Skeletal muscle cell (primary cell): ENCODE measurements at regions not wholly inside any gene's neighbourhood (a gene's known extent, or its start where the extent isn't known, plus 50 kb on each side); places are given as distances from the start of the nearest gene placed in this dataset.
"Not testable (repeated sequence)": the region's sequence is repeated elsewhere in the genome, so short reads cannot be mapped to it uniquely, and the experiment has no call there.

Source experiments
- DNase-seq: peaks from one replicate; pipeline ENCODE4 v3.0.0-alpha.2; 2010; ENCODE audit warnings: low read depth
- H3K4me3 ChIP-seq: 2 replicates; pipeline ENCODE4 v1.5.1; 2011; ENCODE audit warnings: low read depth, mild to moderate bottlenecking, control low read depth, low read length, moderate library complexity

DNA sequence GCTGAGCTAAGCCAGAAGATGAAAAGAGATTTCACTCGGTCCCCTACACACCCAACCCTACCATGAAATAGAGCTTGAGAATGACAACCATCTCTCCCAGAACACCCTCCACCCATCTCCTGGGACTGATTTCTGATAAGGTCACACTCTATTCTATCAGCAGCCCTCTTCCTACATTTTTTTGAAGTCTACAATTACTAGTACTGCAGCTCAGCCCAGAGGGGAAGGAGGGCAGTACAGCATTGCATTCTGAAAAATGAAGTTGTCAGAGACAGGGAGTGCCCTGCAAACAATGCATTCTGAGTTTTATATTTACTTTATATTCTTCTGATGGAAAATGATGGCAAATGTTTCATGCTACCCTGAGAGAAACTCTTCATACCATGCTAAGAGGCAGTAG, 318.5 kb downstream of the BCAT1 start:
- no peak overlapping the region for H3K4me3 ChIP-seq
- no peak for DNase-seq

DNA sequence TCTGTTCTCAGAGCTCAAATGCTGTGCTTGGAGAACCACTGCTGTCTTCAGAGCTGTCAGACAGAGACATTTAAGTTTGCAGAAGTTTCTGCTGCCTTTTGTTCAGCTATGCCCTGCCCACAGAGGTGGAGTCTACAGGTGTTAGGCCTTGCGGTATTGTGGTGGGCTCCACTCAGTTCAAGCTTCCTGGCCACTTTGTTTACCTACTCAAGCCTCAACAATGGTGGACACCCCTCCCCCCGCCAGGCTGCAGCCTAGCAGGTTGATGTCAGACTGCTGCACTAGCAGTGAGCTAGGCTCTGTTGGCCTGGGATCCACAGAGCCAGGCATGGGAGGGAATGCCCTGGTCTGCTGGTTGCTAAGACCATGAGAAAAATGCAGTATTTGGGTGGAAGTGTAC, 323.8 kb downstream of the BCAT1 start:
- DNase-seq = no peak
- H3K4me3 ChIP-seq = no peak overlapping the region

- H3K4me3 ChIP-seq, DNase-seq: not testable (repeated sequence)
Observed at GRCh38 chr12:24619954-24620353, 328.9 kb downstream of the BCAT1 start.

- no peak overlapping the region for H3K4me3 ChIP-seq
- DNase-seq = peak; percentile 65
Observed at GRCh38 chr12:24617471-24617870, 331.4 kb downstream of the BCAT1 start.

DNA sequence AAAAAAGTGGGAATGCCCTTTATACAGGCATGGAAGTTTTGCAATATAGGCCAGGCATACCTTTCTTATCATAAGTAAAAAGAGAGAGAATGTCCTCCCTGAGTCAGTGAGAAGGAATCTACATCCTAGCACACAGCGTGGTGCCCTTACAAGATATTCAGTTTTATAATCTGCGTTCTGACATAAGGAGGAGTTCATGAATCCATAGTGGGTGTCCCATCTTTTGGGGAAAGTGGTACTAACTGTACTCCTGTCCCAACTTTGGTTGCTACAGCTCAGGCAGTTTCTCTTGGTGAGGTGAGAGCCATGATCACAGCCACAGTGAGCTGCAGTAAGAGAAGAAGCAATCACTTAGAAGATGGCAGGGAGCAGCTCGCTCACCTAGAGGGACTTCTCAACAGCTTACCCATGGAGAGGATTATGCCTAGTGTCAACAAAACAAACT, 332.9 kb downstream of the BCAT1 start:
- peak; percentile 9 for DNase-seq
- no peak overlapping the region for H3K4me3 ChIP-seq

GRCh38 chr12:24608637-24609285, 340.1 kb downstream of the BCAT1 start:
- no peak for DNase-seq
- no peak overlapping the region for H3K4me3 ChIP-seq

DNA sequence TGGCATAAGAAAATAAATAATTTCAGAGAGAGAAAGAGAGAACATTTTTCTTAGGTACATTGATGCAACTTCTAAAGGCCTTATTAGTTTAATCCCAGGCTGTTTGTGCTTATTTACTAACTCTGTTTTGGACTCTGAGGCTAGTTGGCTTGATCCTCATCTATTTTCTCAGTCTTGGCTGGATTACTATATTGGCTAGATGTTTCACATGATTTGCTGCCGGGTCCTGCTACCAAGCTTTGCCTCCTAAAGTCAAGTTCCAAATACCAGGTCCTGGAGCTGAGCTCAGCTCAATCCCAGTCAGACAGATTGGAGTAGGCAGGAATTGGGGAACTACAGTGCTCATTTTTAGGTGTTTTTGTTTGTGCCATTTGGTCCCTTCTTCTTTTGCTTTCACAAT, 340.8 kb downstream of the BCAT1 start:
- H3K4me3 ChIP-seq = no peak overlapping the region
- DNase-seq = no peak

DNA sequence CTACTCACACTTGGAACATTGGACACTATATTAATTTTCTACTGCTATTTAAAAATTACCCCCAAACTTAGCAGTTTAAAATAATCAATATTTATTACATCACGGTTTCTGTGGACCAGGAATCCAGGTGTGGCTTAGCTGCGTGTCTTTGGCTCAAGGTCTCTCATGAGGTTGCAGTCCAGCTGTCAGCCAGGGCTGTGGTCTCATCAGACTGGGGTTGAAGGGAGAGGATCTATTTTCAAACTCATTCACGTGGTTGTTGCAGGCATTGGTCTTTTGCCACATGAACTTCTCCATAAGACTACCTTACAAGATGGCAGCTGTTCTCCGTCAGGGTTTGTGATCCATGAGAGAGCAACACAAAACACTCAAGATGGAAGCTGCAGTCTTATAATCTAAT, 343.0 kb downstream of the BCAT1 start:
- DNase-seq = no peak
- H3K4me3 ChIP-seq = no peak overlapping the region

GRCh38 chr12:24605466-24605865, 343.4 kb downstream of the BCAT1 start:
- DNase-seq = no peak
- H3K4me3 ChIP-seq = no peak overlapping the region

DNA sequence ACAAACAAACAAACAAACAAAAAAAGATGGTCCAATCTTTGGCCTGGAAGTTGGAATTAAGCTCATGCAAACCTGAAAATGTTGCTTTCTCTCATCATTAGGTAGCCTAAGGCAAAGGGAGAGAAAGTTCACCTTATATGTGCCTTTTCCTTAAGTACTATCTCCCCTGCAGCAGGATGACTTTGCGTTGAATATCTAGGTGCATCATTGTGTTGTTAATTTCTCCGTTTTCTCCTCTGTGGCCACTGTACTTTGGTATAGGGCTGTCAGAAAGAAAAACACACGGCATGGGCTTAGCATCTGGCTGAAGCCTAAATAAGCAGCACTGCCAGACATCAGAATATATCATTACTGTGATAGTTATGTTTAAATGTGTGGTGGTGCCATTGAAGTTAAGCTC, 345.5 kb downstream of the BCAT1 start:
- DNase-seq = no peak
- no peak overlapping the region for H3K4me3 ChIP-seq

DNA sequence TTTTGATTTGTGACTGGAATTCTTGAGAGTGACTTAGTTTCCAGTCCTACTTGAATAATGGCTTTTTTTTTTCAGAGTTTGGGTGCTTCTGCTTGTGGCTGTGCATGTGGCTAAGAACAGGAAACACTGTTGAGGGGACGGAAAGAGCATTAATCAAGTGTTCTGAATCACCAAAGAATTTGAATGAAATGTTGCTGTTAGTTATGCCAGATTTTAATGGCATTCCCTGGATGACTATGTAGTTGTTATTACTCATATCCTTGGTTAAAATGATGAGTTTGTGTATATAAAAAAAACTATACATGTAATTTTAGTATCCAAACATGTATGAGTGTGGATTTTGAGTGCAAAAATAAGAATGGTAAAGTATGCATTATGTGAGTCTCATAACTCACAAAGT, 347.9 kb downstream of the BCAT1 start:
- peak; percentile 57 for DNase-seq
- H3K4me3 ChIP-seq = no peak overlapping the region

DNA sequence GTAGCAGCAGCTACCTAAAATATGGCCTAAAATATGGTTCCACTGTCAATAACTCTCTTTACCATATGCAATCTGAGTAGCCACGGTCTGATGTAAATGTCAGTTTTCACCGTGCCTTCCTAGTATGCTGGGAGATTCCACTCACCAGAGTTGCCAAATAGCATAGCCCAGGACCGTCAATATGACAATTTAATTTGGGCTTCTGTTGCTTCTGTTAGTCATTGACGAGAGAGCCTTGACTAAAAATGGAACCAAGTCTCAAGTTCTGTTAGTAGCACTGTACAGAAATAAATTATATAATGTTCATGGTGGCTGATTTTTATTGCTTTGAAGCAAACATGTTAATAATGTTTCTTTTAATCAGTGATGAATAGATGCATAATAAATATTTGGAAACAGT, 348.4 kb downstream of the BCAT1 start:
- H3K4me3 ChIP-seq = no peak overlapping the region
- no peak for DNase-seq

DNA sequence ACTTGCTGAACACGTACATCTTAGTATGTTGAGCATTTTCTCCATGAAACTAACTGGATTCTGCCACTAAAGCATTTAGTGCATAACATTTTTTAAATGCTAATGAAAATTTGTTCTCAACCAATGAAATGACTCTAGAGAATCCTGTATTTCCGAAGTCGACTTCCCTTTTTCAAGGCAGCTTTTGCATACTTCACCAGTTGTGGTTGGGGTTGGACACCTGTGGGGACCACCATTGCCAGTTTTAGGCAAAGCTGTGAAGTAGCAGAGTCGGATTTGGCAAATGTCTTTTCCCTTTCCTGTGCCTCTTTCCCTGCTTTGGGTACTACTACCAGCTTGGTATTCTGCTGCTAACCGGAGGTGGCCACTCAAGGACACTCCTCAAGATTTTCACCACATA, 349.2 kb downstream of the BCAT1 start:
- no peak overlapping the region for H3K4me3 ChIP-seq
- no peak for DNase-seq

DNA sequence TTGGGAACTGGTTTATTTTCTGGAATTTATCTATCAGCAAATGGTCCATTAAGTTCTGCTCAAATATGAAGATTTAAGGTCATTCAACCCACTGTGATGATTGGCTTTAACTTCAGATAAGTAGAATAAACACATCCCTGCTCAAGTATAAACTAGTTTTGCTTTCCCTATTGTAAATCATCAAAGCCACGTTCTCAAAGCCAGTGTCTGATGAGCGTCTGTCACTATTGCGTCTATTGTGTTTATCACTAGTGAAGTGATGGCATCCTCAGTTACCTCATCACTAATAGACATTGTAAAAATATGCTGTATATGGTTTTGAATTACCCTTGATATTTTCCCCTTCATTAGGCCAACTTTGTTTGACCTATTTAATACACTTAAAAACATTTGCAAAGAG, 351.3 kb downstream of the BCAT1 start:
- no peak for DNase-seq
- no peak overlapping the region for H3K4me3 ChIP-seq

DNA sequence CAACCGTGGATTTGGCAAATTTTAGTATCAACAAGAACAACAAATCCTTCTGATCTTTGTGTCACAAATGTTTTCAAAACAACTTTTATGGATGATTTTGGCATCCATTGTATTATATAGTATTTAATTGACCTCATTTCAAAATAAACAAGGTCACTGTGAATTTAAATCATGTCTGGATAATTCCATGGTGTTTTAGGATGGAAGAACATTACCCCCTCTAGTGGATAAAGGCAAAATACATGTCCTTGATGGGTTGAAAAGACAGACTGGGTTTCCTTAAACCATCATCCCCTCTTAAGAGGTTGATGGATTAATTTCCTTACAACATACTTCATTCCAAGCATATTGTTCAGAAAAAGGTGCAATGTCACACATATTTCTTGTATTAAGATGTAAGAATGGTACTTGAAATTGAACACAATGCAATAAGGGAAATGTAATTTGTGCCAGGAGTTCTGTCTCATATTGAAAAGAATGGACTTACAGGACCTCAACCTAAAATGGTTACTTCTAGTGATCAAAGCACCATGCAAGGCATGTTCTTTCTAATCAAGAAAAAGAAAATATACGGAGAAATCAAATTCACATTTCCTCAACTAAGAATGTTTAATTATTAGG, 352.0 kb downstream of the BCAT1 start:
- no peak overlapping the region for H3K4me3 ChIP-seq
- DNase-seq = no peak

DNA sequence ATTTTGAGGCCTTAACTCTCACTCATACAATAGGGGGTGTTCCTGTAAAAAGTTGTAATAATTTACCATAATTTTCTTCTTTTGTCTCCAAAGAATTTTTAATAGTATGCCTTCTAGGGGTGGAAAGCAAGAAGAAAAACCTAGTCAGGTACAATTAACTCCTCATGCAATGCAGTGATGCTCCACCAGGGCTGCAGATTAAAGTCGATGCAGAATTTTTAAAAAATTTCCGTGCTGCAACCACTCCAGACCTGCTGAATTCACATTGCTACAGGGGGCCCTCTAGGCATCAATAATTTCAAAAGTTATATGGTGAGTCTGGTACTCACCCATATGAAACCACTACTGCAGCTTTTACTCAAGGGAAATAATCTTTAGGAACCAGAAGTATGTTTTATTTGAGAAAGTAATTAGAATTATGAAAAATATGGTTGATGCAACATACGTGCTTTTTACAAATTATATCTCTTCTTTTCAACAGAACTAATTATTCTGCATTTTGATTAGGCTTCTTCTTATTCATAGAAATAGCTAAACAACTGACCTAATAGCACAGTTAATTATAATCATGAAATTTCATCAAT, 353.2 kb downstream of the BCAT1 start:
- no peak overlapping the region for H3K4me3 ChIP-seq
- DNase-seq = no peak

- no peak overlapping the region for H3K4me3 ChIP-seq
- no peak for DNase-seq
Observed at GRCh38 chr12:24591715-24592440, 357.0 kb downstream of the BCAT1 start.

GRCh38 chr12:24591079-24591626, 357.7 kb downstream of the BCAT1 start:
- DNase-seq = no peak
- H3K4me3 ChIP-seq = no peak overlapping the region

GRCh38 chr12:24586293-24586692, 362.6 kb downstream of the BCAT1 start:
- H3K4me3 ChIP-seq = no peak overlapping the region
- DNase-seq = no peak

DNA sequence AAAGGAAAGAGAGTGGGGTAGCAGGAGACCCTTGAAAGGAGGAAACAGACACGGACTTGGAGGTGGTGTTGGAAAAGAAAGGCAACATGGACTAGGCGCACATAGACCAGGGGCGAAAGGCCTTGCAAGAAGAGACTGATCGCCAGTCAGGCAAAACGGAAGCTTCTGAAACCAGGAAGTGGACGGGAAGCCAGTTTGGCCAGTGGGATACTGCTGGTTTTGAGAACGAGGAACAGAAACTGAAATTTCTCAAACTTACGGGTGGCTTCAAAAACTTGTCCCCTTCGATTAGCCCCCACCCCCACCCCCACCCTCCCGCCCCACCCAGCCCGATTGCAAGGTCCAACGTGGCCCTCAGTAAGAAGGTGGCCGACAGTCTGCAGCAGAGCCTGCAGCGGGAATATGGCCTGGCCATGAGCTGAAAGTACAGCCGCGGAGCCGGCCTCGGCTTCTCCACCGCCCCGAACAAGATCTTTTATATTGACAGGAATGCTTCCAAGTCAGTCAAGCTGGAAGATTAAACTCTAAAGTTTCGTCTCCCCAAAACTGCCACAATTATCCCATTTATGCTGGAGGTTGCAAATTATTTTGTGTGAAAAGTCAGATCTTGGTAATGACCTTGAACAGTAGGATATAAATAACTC, 364.7 kb downstream of the BCAT1 start:
- no peak for DNase-seq

More for the DNA sequence above, 364.7 kb downstream of the BCAT1 start:
- no peak overlapping the region for H3K4me3 ChIP-seq
